Liver (tissue), 7 donors: ENCODE measurements at regions not wholly inside any gene's neighbourhood (a gene's known extent, or its start where the extent isn't known, plus 50 kb on each side); places are given as distances from the start of the nearest gene placed in this dataset.

Source experiments
- DNase-seq: peaks from one replicate; pipeline ENCODE4 v3.0.0-alpha.2; 2017; ENCODE audit warnings: low spot score
- H3K27ac ChIP-seq, 2 donors: one replicate each; pipeline ENCODE4 v1.7.0; 2013; ENCODE audit warnings: inconsistent platforms in 2 of 2, low read length in 2 of 2, control low read depth in 1 of 2, low read depth in 1 of 2, mild to moderate bottlenecking in 1 of 2
- H3K27me3 ChIP-seq, 4 donors: one replicate each; pipeline versions ENCODE4 v1.6.1 to v1.7.0; 2013; ENCODE audit warnings: low read length in 3 of 4, inconsistent platforms in 1 of 4, mild to moderate bottlenecking in 1 of 4, moderate library complexity in 1 of 4; ENCODE audit not compliant: control insufficient read depth in 4 of 4, insufficient read depth in 4 of 4
- H3K36me3 ChIP-seq, 4 donors: one replicate each; pipeline versions ENCODE4 v1.6.1 to v1.7.0; 2013; ENCODE audit warnings: low read length in 3 of 4, mild to moderate bottlenecking in 3 of 4, low read depth in 1 of 4, moderate library complexity in 1 of 4; ENCODE audit not compliant: control insufficient read depth in 4 of 4, insufficient read depth in 3 of 4
- H3K4me1 ChIP-seq, 4 donors: one replicate each; pipeline versions ENCODE4 v1.6.1 to v1.7.0; 2013; ENCODE audit warnings: low read length in 3 of 4, mild to moderate bottlenecking in 3 of 4, moderate library complexity in 1 of 4; ENCODE audit not compliant: control insufficient read depth in 4 of 4, insufficient read depth in 4 of 4
- H3K4me3 ChIP-seq, 3 donors: one replicate each; pipeline versions ENCODE4 v1.6.1 to v1.7.0; 2013; ENCODE audit warnings: low read length in 3 of 3, control low read depth in 1 of 3, low read depth in 1 of 3, mild to moderate bottlenecking in 1 of 3
- H3K9ac ChIP-seq, 2 donors: one replicate each; pipeline ENCODE4 v1.7.0; 2013; ENCODE audit warnings: low read length in 2 of 2, mild to moderate bottlenecking in 2 of 2, moderate library complexity in 2 of 2, control low read depth in 1 of 2, low read depth in 1 of 2
- H3K9me3 ChIP-seq, 4 donors: one replicate each; pipeline versions ENCODE4 v1.6.1 to v1.7.0; 2013; ENCODE audit warnings: low read length in 3 of 4; ENCODE audit not compliant: control insufficient read depth in 4 of 4
- EGR1 ChIP-seq, 2 donors: IDR thresholded peaks; 2 replicates each; pipeline ENCODE4 v1.6.1; 2016 to 2018; ENCODE audit warnings: antibody characterized with exemption in 2 of 2, low read depth in 2 of 2
- FOXA1 ChIP-seq: IDR thresholded peaks from 2 replicates; pipeline ENCODE4 v1.6.1; 2016; ENCODE audit warnings: antibody characterized with exemption
- FOXA2 ChIP-seq: IDR thresholded peaks from 2 replicates; pipeline ENCODE4 v1.6.1; 2016; ENCODE audit warnings: antibody characterized with exemption
- GABPA ChIP-seq, 2 donors: IDR thresholded peaks in 1 of 2; conservative IDR thresholded peaks in 1 of 2; 2 replicates each; pipeline ENCODE4 v1.6.1; 2016; ENCODE audit warnings: antibody characterized with exemption in 2 of 2, mild to moderate bottlenecking in 1 of 2, moderate library complexity in 1 of 2
- HNF4G ChIP-seq: IDR thresholded peaks from 2 replicates; pipeline ENCODE4 v1.6.1; 2016; ENCODE audit warnings: antibody characterized with exemption
- JUND ChIP-seq, 2 donors: IDR thresholded peaks; 2 replicates each; pipeline ENCODE4 v1.6.1; 2016; ENCODE audit warnings: antibody characterized with exemption in 2 of 2
- MAX ChIP-seq: IDR thresholded peaks from 2 replicates; pipeline ENCODE4 v1.6.1; 2016; ENCODE audit warnings: antibody characterized with exemption
- NR2F2 ChIP-seq: IDR thresholded peaks from 2 replicates; pipeline ENCODE4 v1.6.1; 2016; ENCODE audit warnings: antibody characterized with exemption
- RAD21 ChIP-seq, 2 donors: IDR thresholded peaks; 2 replicates each; pipeline ENCODE4 v1.6.1; 2016; ENCODE audit warnings: antibody characterized with exemption in 2 of 2, mild to moderate bottlenecking in 2 of 2
- RXRA ChIP-seq, 2 donors: IDR thresholded peaks; 2 replicates each; pipeline ENCODE4 v1.6.1; 2017 to 2018; ENCODE audit warnings: antibody characterized with exemption in 2 of 2, mild to moderate bottlenecking in 1 of 2
- TAF1 ChIP-seq: conservative IDR thresholded peaks from 2 replicates; pipeline ENCODE4 v1.6.1; 2016; ENCODE audit warnings: antibody characterized with exemption, mild to moderate bottlenecking
- YY1 ChIP-seq: IDR thresholded peaks from 2 replicates; pipeline ENCODE4 v1.6.1; 2016; ENCODE audit warnings: antibody characterized with exemption, mild to moderate bottlenecking
- ZBTB33 ChIP-seq: IDR thresholded peaks from 2 replicates; pipeline ENCODE4 v1.6.1; 2016; ENCODE audit warnings: antibody characterized with exemption
- WGBS: extraction: QIAGEN DNeasy Blood & Tissue Kit; methylation state at CpG from one replicate; pipeline ENCODE4 v1.1.7; 2013; 5-methylcytosine and 5-hydroxymethylcytosine counted together
- donor health status: healthy.
- donor health status: healthy.
- donor health status: healthy.
- donor health status: healthy.

- no peak overlapping the region for H3K4me3 ChIP-seq
- no peak overlapping the region for H3K27ac ChIP-seq
- no peaks in the 10 kb centered on the region for H3K4me1 ChIP-seq
- H3K27me3 ChIP-seq, result peaks cover 0 to 3% (median 0%) of the 10 kb centered on the region in 4 donors
- H3K9ac ChIP-seq, result no peak overlapping the region
- no peaks in the 10 kb centered on the region for H3K36me3 ChIP-seq
- no peaks in the 10 kb centered on the region for H3K9me3 ChIP-seq
- TF ChIP-seq JUND (IDR thresholded peaks at IDR 0.05) (no peak), YY1 (no peak), GABPA (IDR thresholded peaks at IDR 0.05 in 1 of 2, conservative IDR thresholded peaks at IDR 0.05 in 1 of 2) (no peak), TAF1 (no peak), RXRA (IDR thresholded peaks at IDR 0.05) (no peak), FOXA2 (no peak)
- WGBS, result 64% methylated on average over 2 of the region's 2 CpGs
- no peak for DNase-seq
Observed at GRCh38 chr15:38028869-38029268, 94.4 kb downstream of the TMCO5A start.

- Histone ChIP-seq H3K36me3 (no peaks in the 10 kb centered on the region), H3K4me1 (no peaks in the 10 kb centered on the region), H3K27me3 (peaks cover 0 to 3% (median 0%) of the 10 kb centered on the region in 4 donors), H3K9me3 (no peaks in the 10 kb centered on the region), H3K9ac (no peak overlapping the region), H3K4me3 (no peak overlapping the region), H3K27ac (no peak overlapping the region)
- DNase-seq, result no peak
- WGBS, result 62% methylated on average over 3 of the region's 3 CpGs
- no peak for TF ChIP-seq FOXA2
- TF ChIP-seq EGR1 (IDR thresholded peaks at IDR 0.05; ENCODE audit: low read depth in 2 of 2), result no peak
- TF ChIP-seq HNF4G, result no peak
Observed at GRCh38 chr15:38029736-38030135, 95.3 kb downstream of the TMCO5A start.

GRCh38 chr15:38030609-38031008 is 96.2 kb downstream of the TMCO5A start:
- WGBS, result 86% methylated on average over 4 of the region's 4 CpGs
- no peaks in the 10 kb centered on the region for H3K36me3 ChIP-seq
- H3K27ac ChIP-seq, result no peak overlapping the region
- DNase-seq, result no peak
- H3K9ac ChIP-seq, result no peak overlapping the region
- no peak overlapping the region for H3K4me3 ChIP-seq
- peaks cover 0 to 3% (median 0%) of the 10 kb centered on the region in 4 donors for H3K27me3 ChIP-seq
- no peaks in the 10 kb centered on the region for H3K4me1 ChIP-seq
- H3K9me3 ChIP-seq, result no peaks in the 10 kb centered on the region
- TF ChIP-seq NR2F2 (no peak), EGR1 (IDR thresholded peaks at IDR 0.05; ENCODE audit: low read depth in 2 of 2) (no peak), JUND (IDR thresholded peaks at IDR 0.05) (no peak), ZBTB33 (no peak), RAD21 (IDR thresholded peaks at IDR 0.05) (no peak), MAX (no peak), GABPA (IDR thresholded peaks at IDR 0.05 in 1 of 2, conservative IDR thresholded peaks at IDR 0.05 in 1 of 2) (no peak)

GRCh38 chr15:38035701-38036100 is 101.3 kb downstream of the TMCO5A start:
- no peak for DNase-seq
- Histone ChIP-seq H3K9me3 (no peaks in the 10 kb centered on the region), H3K27me3 (no peaks in the 10 kb centered on the region), H3K9ac (no peak overlapping the region), H3K4me1 (no peaks in the 10 kb centered on the region), H3K27ac (no peak overlapping the region), H3K36me3 (no peaks in the 10 kb centered on the region), H3K4me3 (no peak overlapping the region)
- no peak for TF ChIP-seq MAX
- no peak for TF ChIP-seq TAF1
- no peak for TF ChIP-seq ZBTB33
- TF ChIP-seq FOXA1, result no peak
- WGBS, result 75% methylated on average over 2 of the region's 2 CpGs
